ENCODE measurements at regions not wholly inside any gene's neighbourhood (a gene's known extent, or its start where the extent isn't known, plus 50 kb on each side); places are given as distances from the start of the nearest gene placed in this dataset.
"Not testable (repeated sequence)": the region's sequence is repeated elsewhere in the genome, so short reads cannot be mapped to it uniquely, and the experiment has no call there.

DNA sequence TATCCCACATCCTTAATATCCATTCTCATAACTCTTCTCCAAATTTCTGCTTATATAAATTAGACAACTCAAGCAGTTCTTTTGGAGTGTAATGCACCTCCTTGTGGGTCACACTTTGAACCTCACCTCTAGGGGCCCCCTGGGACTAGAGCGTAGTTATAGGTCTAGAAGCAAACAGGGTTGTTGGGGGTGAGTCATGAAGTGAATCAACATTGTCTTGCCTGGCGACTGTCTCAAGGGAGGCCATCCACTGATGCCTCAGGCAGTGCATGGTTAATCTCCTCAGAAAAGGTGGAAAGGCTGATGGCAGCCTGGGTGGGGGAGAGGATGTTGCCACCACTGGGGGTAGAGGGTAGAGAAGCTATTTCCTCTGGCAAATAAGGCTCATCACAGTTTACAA is 129.1 kb downstream of the TNFRSF21 start:
- H3K27ac ChIP-seq = no peak overlapping the region
- no peaks in the 10 kb centered on the region for H3K36me3 ChIP-seq (ENCODE audit: insufficient read depth, low read length)
- no peak for TF ChIP-seq POLR2AphosphoS5 (IDR thresholded peaks at IDR 0.05; ENCODE audit: borderline replicate concordance, low read depth, low read length)
- no peak for TF ChIP-seq FOXP2 (optimal IDR thresholded peaks at IDR 0.05; ENCODE audit: control extremely low read depth, extremely low read length, insufficient read depth)
- no peak for TF ChIP-seq EZH2 (IDR thresholded peaks at IDR 0.05)
- DNase-seq (ENCODE audit: low read depth, low spot score) = no peak
- no peak overlapping the region for H3K4me3 ChIP-seq
- H3K9ac ChIP-seq (ENCODE audit: insufficient read length) = no peak overlapping the region
- no peaks in the 10 kb centered on the region for H3K9me3 ChIP-seq (ENCODE audit: low read depth, low read length)

DNA sequence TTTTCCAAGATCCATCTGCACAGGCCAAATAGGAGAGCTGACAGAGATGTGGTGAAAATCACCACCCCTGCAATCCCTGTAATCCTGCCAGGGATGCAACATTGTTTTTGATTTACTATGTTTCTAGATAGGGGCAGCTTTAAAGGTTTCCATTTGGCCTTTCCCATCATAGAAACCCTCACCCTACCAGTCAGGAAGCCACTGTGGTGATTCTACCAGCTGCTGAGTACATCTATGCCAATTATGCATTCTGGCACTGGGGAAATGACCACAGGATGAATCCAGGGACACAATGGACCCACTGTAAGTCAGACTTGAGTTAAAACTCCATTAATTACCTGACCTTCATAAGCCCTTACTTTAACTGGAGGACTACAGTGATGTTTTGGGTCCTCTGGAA is 130.4 kb downstream of the TNFRSF21 start:
- H3K4me3 ChIP-seq = no peak overlapping the region
- H3K27ac ChIP-seq = no peak overlapping the region
- no peak overlapping the region for H3K9ac ChIP-seq (ENCODE audit: insufficient read length)
- H3K36me3 ChIP-seq (ENCODE audit: insufficient read depth, low read length) = no peaks in the 10 kb centered on the region
- DNase-seq (ENCODE audit: low read depth, low spot score) = no peak
- no peaks in the 10 kb centered on the region for H3K9me3 ChIP-seq (ENCODE audit: low read depth, low read length)
- TF ChIP-seq FOXP2 (optimal IDR thresholded peaks at IDR 0.05; ENCODE audit: control extremely low read depth, extremely low read length, insufficient read depth) (no peak), EZH2 (IDR thresholded peaks at IDR 0.05) (no peak), POLR2AphosphoS5 (IDR thresholded peaks at IDR 0.05; ENCODE audit: borderline replicate concordance, low read depth, low read length) (no peak)

DNA sequence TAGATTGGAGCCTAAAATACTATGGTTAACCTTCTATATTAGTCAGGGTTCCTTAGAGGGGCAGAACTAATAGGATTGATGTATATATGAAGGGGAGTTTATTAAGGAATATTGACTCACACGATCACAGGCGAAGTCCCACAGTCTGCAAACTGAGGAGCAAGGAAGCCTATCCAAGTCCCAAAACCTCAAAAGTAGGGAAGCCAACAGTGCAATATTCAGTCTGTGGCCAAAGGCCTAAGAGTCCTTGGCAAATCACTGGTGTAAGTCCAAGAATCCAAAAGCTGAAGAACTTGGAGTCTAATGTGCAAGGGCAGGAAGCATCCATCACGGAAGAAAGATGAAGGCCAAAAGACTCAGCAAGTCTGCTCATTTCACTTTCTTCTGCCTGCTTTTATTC is 133.5 kb upstream of the ADGRF1 start:
- no peak for DNase-seq (ENCODE audit: low read depth, low spot score)
- Histone ChIP-seq H3K36me3 (ENCODE audit: insufficient read depth, low read length) (no peaks in the 10 kb centered on the region), H3K9me3 (ENCODE audit: low read depth, low read length) (no peaks in the 10 kb centered on the region), H3K27ac (no peak overlapping the region), H3K4me3 (no peak overlapping the region), H3K9ac (ENCODE audit: insufficient read length) (no peak overlapping the region)
- no peak for TF ChIP-seq FOXP2 (optimal IDR thresholded peaks at IDR 0.05; ENCODE audit: control extremely low read depth, extremely low read length, insufficient read depth)
- no peak for TF ChIP-seq EZH2 (IDR thresholded peaks at IDR 0.05)
- no peak for TF ChIP-seq POLR2AphosphoS5 (IDR thresholded peaks at IDR 0.05; ENCODE audit: borderline replicate concordance, low read depth, low read length)

GRCh38 chr6:47174502-47175023 is 132.4 kb upstream of the ADGRF1 start:
- DNase-seq (ENCODE audit: low read depth, low spot score) = no peak

GRCh38 chr6:47174063-47174462 is 131.9 kb upstream of the ADGRF1 start:
- H3K9ac ChIP-seq (ENCODE audit: insufficient read length); H3K4me3 ChIP-seq; DNase-seq (ENCODE audit: low read depth, low spot score); H3K27ac ChIP-seq; H3K9me3 ChIP-seq (ENCODE audit: low read depth, low read length); H3K36me3 ChIP-seq (ENCODE audit: insufficient read depth, low read length): not testable (repeated sequence)

More at GRCh38 chr6:47174502-47175023, 132.4 kb upstream of the ADGRF1 start:
- Histone ChIP-seq H3K9me3 (ENCODE audit: low read depth, low read length) (no peaks in the 10 kb centered on the region), H3K27ac (no peak overlapping the region), H3K4me3 (no peak overlapping the region), H3K36me3 (ENCODE audit: insufficient read depth, low read length) (no peaks in the 10 kb centered on the region), H3K9ac (ENCODE audit: insufficient read length) (no peak overlapping the region)
- TF ChIP-seq FOXP2 (optimal IDR thresholded peaks at IDR 0.05; ENCODE audit: control extremely low read depth, extremely low read length, insufficient read depth) (no peak), EZH2 (IDR thresholded peaks at IDR 0.05) (no peak), POLR2AphosphoS5 (IDR thresholded peaks at IDR 0.05; ENCODE audit: borderline replicate concordance, low read depth, low read length) (no peak)

DNA sequence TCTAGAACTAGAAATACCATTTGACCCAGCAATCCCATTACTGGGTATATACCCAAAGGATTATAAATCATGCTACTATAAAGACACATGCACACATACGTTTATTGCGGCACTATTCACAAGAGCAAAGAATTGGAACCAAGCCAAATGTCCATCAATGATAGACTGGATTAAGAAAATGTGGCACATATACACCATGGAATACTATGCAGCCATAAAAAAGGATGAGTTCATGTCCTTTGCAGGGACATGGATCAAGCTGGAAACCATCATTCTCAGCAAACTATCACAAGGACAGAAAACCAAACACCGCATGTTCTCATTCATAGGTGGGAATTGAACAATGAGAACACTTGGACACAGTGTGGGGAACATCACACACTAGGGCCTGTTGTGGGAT is 131.0 kb upstream of the ADGRF1 start:
- H3K27ac ChIP-seq; H3K36me3 ChIP-seq (ENCODE audit: insufficient read depth, low read length); H3K4me3 ChIP-seq; H3K9ac ChIP-seq (ENCODE audit: insufficient read length); H3K9me3 ChIP-seq (ENCODE audit: low read depth, low read length); DNase-seq (ENCODE audit: low read depth, low spot score): not testable (repeated sequence)

DNA sequence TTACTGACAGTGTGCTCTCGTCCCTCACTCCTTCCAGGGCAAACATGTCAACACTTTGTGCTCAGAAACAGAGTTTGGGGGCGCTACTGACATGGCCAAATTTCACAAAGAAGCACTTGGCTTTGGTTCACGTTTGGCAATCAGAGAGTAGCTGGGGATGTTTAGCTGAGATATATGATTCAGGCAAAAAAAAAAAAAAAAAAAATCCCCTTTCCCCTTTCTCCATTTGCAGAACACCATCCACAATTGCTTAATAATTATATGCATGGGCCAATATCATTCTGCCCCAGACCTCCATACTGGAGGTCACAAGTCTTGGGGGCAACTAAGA is 128.4 kb upstream of the ADGRF1 start:
- H3K36me3 ChIP-seq (ENCODE audit: insufficient read depth, low read length) = no peaks in the 10 kb centered on the region
- no peak overlapping the region for H3K9ac ChIP-seq (ENCODE audit: insufficient read length)
- H3K4me3 ChIP-seq = no peak overlapping the region
- no peaks in the 10 kb centered on the region for H3K9me3 ChIP-seq (ENCODE audit: low read depth, low read length)
- TF ChIP-seq POLR2AphosphoS5 (IDR thresholded peaks at IDR 0.05; ENCODE audit: borderline replicate concordance, low read depth, low read length) (no peak), EZH2 (IDR thresholded peaks at IDR 0.05) (no peak), FOXP2 (optimal IDR thresholded peaks at IDR 0.05; ENCODE audit: control extremely low read depth, extremely low read length, insufficient read depth) (no peak)
- no peak for DNase-seq (ENCODE audit: low read depth, low spot score)
- H3K27ac ChIP-seq = no peak overlapping the region

- H3K9me3 ChIP-seq (ENCODE audit: low read depth, low read length) = no peaks in the 10 kb centered on the region
- H3K9ac ChIP-seq (ENCODE audit: insufficient read length) = no peak overlapping the region
- no peak overlapping the region for H3K27ac ChIP-seq
- no peak overlapping the region for H3K4me3 ChIP-seq
- H3K36me3 ChIP-seq (ENCODE audit: insufficient read depth, low read length) = no peaks in the 10 kb centered on the region
- DNase-seq (ENCODE audit: low read depth, low spot score) = no peak
- no peak for TF ChIP-seq FOXP2 (optimal IDR thresholded peaks at IDR 0.05; ENCODE audit: control extremely low read depth, extremely low read length, insufficient read depth)
- no peak for TF ChIP-seq POLR2AphosphoS5 (IDR thresholded peaks at IDR 0.05; ENCODE audit: borderline replicate concordance, low read depth, low read length)
These were observed 127.9 kb upstream of the ADGRF1 start for GRCh38 chr6:47169785-47170616.

GRCh38 chr6:47168180-47168579 is 126.0 kb upstream of the ADGRF1 start:
- H3K27ac ChIP-seq = no peak overlapping the region

More at GRCh38 chr6:47168180-47168579, 126.0 kb upstream of the ADGRF1 start:
- Histone ChIP-seq H3K9ac (ENCODE audit: insufficient read length) (no peak overlapping the region), H3K4me3 (no peak overlapping the region), H3K36me3 (ENCODE audit: insufficient read depth, low read length) (no peaks in the 10 kb centered on the region), H3K9me3 (ENCODE audit: low read depth, low read length) (no peaks in the 10 kb centered on the region)
- no peak for TF ChIP-seq FOXP2 (optimal IDR thresholded peaks at IDR 0.05; ENCODE audit: control extremely low read depth, extremely low read length, insufficient read depth)
- no peak for TF ChIP-seq EZH2 (IDR thresholded peaks at IDR 0.05)
- DNase-seq (ENCODE audit: low read depth, low spot score) = peak; percentile 61

All from SK-N-MC (cell line).